HuH-7.5 (cell line): ENCODE measurements at regions not wholly inside any gene's neighbourhood (a gene's known extent, or its start where the extent isn't known, plus 50 kb on each side); places are given as distances from the start of the nearest gene placed in this dataset.
"Not testable (repeated sequence)": the region's sequence is repeated elsewhere in the genome, so short reads cannot be mapped to it uniquely, and the experiment has no call there.

Source experiments
- DNase-seq: peaks from one replicate; pipeline ENCODE4 v3.0.0; 2011; ENCODE audit warnings: low spot score

- no peak for DNase-seq
Measured at GRCh38 chr10:33101392-33101787, 143.4 kb upstream of the ITGB1 start.

- DNase-seq = no peak
Measured at GRCh38 chr10:33100781-33101391, 142.9 kb upstream of the ITGB1 start.

- DNase-seq = no peak
Measured at GRCh38 chr10:33099748-33100147, 141.7 kb upstream of the ITGB1 start.

- DNase-seq = no peak
Measured at GRCh38 chr10:33098951-33099663, 141.1 kb upstream of the ITGB1 start.

- DNase-seq = no peak
Measured at GRCh38 chr10:33095867-33096815, 138.1 kb upstream of the ITGB1 start.

GRCh38 chr10:33094263-33095051 is 136.4 kb upstream of the ITGB1 start:
- no peak for DNase-seq

- DNase-seq = no peak
Measured at GRCh38 chr10:33093362-33093761, 135.3 kb upstream of the ITGB1 start.

- DNase-seq = no peak
Measured at GRCh38 chr10:33092596-33092995, 134.6 kb upstream of the ITGB1 start.

- no peak for DNase-seq
Measured at GRCh38 chr10:33091201-33091600, 133.2 kb upstream of the ITGB1 start.

- DNase-seq = no peak
Measured at GRCh38 chr10:33088990-33089389, 131.0 kb upstream of the ITGB1 start.

GRCh38 chr10:33087922-33088321 is 129.9 kb upstream of the ITGB1 start:
- no peak for DNase-seq

GRCh38 chr10:33087152-33087551 is 129.1 kb upstream of the ITGB1 start:
- no peak for DNase-seq

GRCh38 chr10:33086100-33086499 is 128.1 kb upstream of the ITGB1 start:
- no peak for DNase-seq

- no peak for DNase-seq
Measured at GRCh38 chr10:33085313-33085833, 127.3 kb upstream of the ITGB1 start.

- no peak for DNase-seq
Measured at GRCh38 chr10:33084453-33084852, 126.4 kb upstream of the ITGB1 start.

- no peak for DNase-seq
Measured at GRCh38 chr10:33082373-33082895, 124.4 kb upstream of the ITGB1 start.

GRCh38 chr10:33080467-33080866 is 122.4 kb upstream of the ITGB1 start:
- not testable (repeated sequence) for DNase-seq

- no peak for DNase-seq
Measured at GRCh38 chr10:33074443-33074842, 116.4 kb upstream of the ITGB1 start.

GRCh38 chr10:33073641-33074415 is 115.8 kb upstream of the ITGB1 start:
- DNase-seq = no peak

GRCh38 chr10:33071857-33072256 is 113.8 kb upstream of the ITGB1 start:
- no peak for DNase-seq

- no peak for DNase-seq
Measured at GRCh38 chr10:33070101-33070500, 112.1 kb upstream of the ITGB1 start.
